ENCODE measurements at regions not wholly inside any gene's neighbourhood (a gene's known extent, or its start where the extent isn't known, plus 50 kb on each side); places are given as distances from the start of the nearest gene placed in this dataset.
A peak's percentile ranks its signal among the peaks of the same experiment; 100 is the strongest.

- Histone ChIP-seq H3K36me3 (ENCODE audit: low read depth) (no peaks in the 10 kb centered on the region), H3K4me3 (no peak overlapping the region), H2AFZ (no peak overlapping the region), H3K9me2 (ENCODE audit: insufficient read depth) (no peaks in the 10 kb centered on the region), H3K4me1 (ENCODE audit: insufficient read depth) (no peaks in the 10 kb centered on the region), H3K27ac (no peak overlapping the region), H4K20me1 (ENCODE audit: insufficient read depth) (no peaks in the 10 kb centered on the region), H3K9ac (no peak overlapping the region), H3K4me2 (ENCODE audit: unreplicated experiment) (no peak overlapping the region), H3K79me2 (ENCODE audit: insufficient read depth) (no peaks in the 10 kb centered on the region), H3F3A (ENCODE audit: insufficient read depth) (no peaks in the 10 kb centered on the region), H3K27me3 (replicated peaks; ENCODE audit: insufficient read depth) (peaks cover 33% of the 10 kb centered on the region), H3K9me3 (ENCODE audit: low read depth) (no peaks in the 10 kb centered on the region)
- in situ Hi-C loops (cut with MboI): no loop called here
- 14 to 15% methylated on average over 4 of the region's 4 CpGs for WGBS, 2 experiments (ENCODE audit: low coverage in 1 of 2, low lambda C conversion rate in 2 of 2, missing lambda C conversion rate in 2 of 2)
- no peak for TF ChIP-seq EZH2 (IDR thresholded peaks at IDR 0.05; ENCODE audit: insufficient read depth, poor library complexity, severe bottlenecking)
- TF ChIP-seq EZH2phosphoT487 (IDR thresholded peaks at IDR 0.05; ENCODE audit: insufficient read depth, low read depth): no peak
- no peak for DNase-seq
Measured at GRCh38 chr14:101126731-101127130, 223.2 kb upstream of the RTL1 start.

- TF ChIP-seq EZH2 (IDR thresholded peaks at IDR 0.05; ENCODE audit: insufficient read depth, poor library complexity, severe bottlenecking) (no peak), EZH2phosphoT487 (IDR thresholded peaks at IDR 0.05; ENCODE audit: insufficient read depth, low read depth) (no peak)
- Histone ChIP-seq H2AFZ (no peak overlapping the region), H3K9me2 (ENCODE audit: insufficient read depth) (no peaks in the 10 kb centered on the region), H3K9me3 (ENCODE audit: low read depth) (no peaks in the 10 kb centered on the region), H3K4me2 (ENCODE audit: unreplicated experiment) (no peak overlapping the region), H3K79me2 (ENCODE audit: insufficient read depth) (no peaks in the 10 kb centered on the region), H3F3A (ENCODE audit: insufficient read depth) (no peaks in the 10 kb centered on the region), H4K20me1 (ENCODE audit: insufficient read depth) (no peaks in the 10 kb centered on the region), H3K9ac (no peak overlapping the region), H3K27ac (no peak overlapping the region), H3K4me1 (ENCODE audit: insufficient read depth) (no peaks in the 10 kb centered on the region), H3K27me3 (replicated peaks; ENCODE audit: insufficient read depth) (peaks cover 33% of the 10 kb centered on the region), H3K4me3 (no peak overlapping the region), H3K36me3 (ENCODE audit: low read depth) (no peaks in the 10 kb centered on the region)
- 24 to 25% methylated on average over 12 of the region's 12 CpGs for WGBS, 2 experiments (ENCODE audit: low coverage in 1 of 2, low lambda C conversion rate in 2 of 2, missing lambda C conversion rate in 2 of 2)
- in situ Hi-C loops (cut with MboI): no loop called here
- peak; percentile 6 for DNase-seq
Measured at GRCh38 chr14:101127224-101127623, 223.7 kb upstream of the RTL1 start.

GRCh38 chr14:101128478-101129321 lies 225.2 kb upstream of the RTL1 start:
- no peak overlapping the region for H3K4me3 ChIP-seq
- in situ Hi-C loops (cut with MboI): no loop called here
- H3K4me1 ChIP-seq (ENCODE audit: insufficient read depth): no peaks in the 10 kb centered on the region
- H3K4me2 ChIP-seq (ENCODE audit: unreplicated experiment): no peak overlapping the region
- no peaks in the 10 kb centered on the region for H3K79me2 ChIP-seq (ENCODE audit: insufficient read depth)
- no peaks in the 10 kb centered on the region for H3F3A ChIP-seq (ENCODE audit: insufficient read depth)
- H2AFZ ChIP-seq: no peak overlapping the region
- DNase-seq: no peak
- no peaks in the 10 kb centered on the region for H4K20me1 ChIP-seq (ENCODE audit: insufficient read depth)
- H3K36me3 ChIP-seq (ENCODE audit: low read depth): no peaks in the 10 kb centered on the region
- peaks cover 40% of the 10 kb centered on the region for H3K27me3 ChIP-seq (replicated peaks; ENCODE audit: insufficient read depth)
- no peak overlapping the region for H3K27ac ChIP-seq
- TF ChIP-seq EZH2 (IDR thresholded peaks at IDR 0.05; ENCODE audit: insufficient read depth, poor library complexity, severe bottlenecking): no peak
- TF ChIP-seq EZH2phosphoT487 (IDR thresholded peaks at IDR 0.05; ENCODE audit: insufficient read depth, low read depth): no peak
- no peaks in the 10 kb centered on the region for H3K9me3 ChIP-seq (ENCODE audit: low read depth)
- WGBS, 2 experiments (ENCODE audit: low coverage in 1 of 2, low lambda C conversion rate in 2 of 2, missing lambda C conversion rate in 2 of 2): 54 to 57% methylated on average over 29 to 30 of the region's 30 CpGs
- no peaks in the 10 kb centered on the region for H3K9me2 ChIP-seq (ENCODE audit: insufficient read depth)
- no peak overlapping the region for H3K9ac ChIP-seq

GRCh38 chr14:101129521-101130167 lies 226.1 kb upstream of the RTL1 start:
- TF ChIP-seq EZH2phosphoT487 (IDR thresholded peaks at IDR 0.05; ENCODE audit: insufficient read depth, low read depth): no peak
- TF ChIP-seq EZH2 (IDR thresholded peaks at IDR 0.05; ENCODE audit: insufficient read depth, poor library complexity, severe bottlenecking): no peak
- Histone ChIP-seq H3K9me3 (ENCODE audit: low read depth) (no peaks in the 10 kb centered on the region), H3K9ac (no peak overlapping the region), H3K27me3 (replicated peaks; ENCODE audit: insufficient read depth) (peaks cover 44% of the 10 kb centered on the region), H4K20me1 (ENCODE audit: insufficient read depth) (no peaks in the 10 kb centered on the region), H3K4me1 (ENCODE audit: insufficient read depth) (no peaks in the 10 kb centered on the region), H3K27ac (no peak overlapping the region), H2AFZ (no peak overlapping the region), H3K79me2 (ENCODE audit: insufficient read depth) (no peaks in the 10 kb centered on the region), H3K4me2 (ENCODE audit: unreplicated experiment) (no peak overlapping the region), H3K4me3 (no peak overlapping the region), H3K9me2 (ENCODE audit: insufficient read depth) (no peaks in the 10 kb centered on the region), H3F3A (ENCODE audit: insufficient read depth) (no peaks in the 10 kb centered on the region), H3K36me3 (ENCODE audit: low read depth) (no peaks in the 10 kb centered on the region)
- WGBS, 2 experiments (ENCODE audit: low coverage in 1 of 2, low lambda C conversion rate in 2 of 2, missing lambda C conversion rate in 2 of 2): 37 to 38% methylated on average over 6 of the region's 6 CpGs
- no peak for DNase-seq
- in situ Hi-C loops (cut with MboI): no loop called here
